ENCODE measurements at regions not wholly inside any gene's neighbourhood (a gene's known extent, or its start where the extent isn't known, plus 50 kb on each side); places are given as distances from the start of the nearest gene placed in this dataset.
"Not testable (repeated sequence)": the region's sequence is repeated elsewhere in the genome, so short reads cannot be mapped to it uniquely, and the experiment has no call there.

GRCh38 chr13:81597101-81597500, 1256.2 kb upstream of the SPRY2 start:
- DNase-seq: no peak

GRCh38 chr13:81596224-81596753, 1255.4 kb upstream of the SPRY2 start:
- no peak for DNase-seq

DNA sequence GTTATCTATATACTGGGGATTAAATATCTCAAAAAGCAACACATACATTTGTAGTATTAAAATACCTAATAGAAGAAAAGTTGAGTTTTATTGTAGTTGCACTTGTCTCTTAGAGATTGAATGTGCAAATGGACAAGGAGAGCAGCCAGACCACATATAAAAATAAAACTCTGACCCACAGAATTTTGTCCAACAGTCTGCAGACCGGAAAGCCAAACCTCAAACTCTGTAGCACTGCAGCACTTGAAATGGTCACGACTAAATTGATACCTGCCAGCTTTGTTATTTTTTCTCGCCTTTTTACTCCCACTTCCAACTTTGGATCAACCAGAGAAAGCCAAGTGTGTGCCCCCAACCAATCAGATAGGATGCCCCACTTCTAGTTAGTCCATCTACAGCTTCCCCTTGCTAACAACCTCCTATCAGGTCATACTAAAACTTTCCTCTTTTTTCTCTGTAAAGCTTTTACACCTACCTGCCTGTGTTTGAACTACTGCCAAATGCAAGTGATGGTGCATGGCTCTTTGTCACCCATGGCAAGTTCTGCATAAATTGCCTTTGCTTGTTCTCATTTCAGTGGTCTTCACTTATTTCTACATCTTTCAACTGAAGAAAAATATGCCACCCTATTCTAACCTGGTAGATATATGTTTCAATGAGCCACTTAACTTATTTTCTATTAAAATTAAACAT, 1250.7 kb upstream of the SPRY2 start:
- no peak for DNase-seq

DNA sequence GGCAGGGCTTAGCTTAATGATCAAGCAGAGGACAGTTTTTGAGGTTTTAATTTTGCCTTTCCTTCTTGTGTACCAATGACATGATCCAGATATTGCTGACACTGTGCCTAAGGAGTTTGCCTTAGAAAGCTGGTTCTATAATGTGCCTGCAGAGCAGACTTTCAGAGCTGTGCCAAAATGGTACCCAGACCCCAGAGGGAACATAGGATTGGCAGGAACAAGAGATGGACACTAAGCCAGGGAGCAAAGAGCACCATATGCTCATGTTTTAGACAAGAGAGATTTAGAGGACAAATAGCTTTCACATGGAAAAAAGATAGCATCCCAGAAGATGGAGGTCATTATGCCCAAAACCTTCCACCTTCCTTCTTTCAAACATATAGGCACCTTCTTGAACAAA, 1241.5 kb upstream of the SPRY2 start:
- DNase-seq: no peak

DNA sequence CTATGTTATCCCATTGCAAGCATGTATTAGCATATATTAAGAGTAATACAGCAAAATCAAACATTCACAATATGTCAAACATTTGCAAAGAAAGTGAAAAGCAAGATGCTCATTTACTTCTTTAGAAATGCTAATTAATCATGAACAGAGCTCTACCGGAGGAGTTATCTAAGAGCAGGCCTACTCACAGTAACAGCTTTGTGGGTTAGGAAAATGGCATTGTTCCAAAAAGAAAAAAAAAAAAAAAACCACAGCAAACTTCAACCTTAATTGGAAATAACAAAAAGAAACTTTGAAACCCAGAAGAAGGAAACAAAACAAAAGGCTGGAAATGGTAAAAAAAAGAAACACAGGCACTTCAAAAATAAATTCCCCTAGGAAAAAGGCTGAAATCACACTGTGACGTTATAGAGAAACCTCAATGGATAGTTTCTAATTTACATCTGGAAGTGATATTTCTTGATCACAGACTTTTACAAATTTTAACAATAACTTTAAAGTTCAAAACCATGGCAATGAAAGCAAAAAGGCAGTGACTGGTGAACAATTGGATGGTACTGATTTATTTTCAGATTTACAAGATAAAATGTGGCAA, 1236.8 kb upstream of the SPRY2 start:
- DNase-seq: no peak

- DNase-seq: no peak
Observed at GRCh38 chr13:81568824-81569223, 1227.9 kb upstream of the SPRY2 start.

DNA sequence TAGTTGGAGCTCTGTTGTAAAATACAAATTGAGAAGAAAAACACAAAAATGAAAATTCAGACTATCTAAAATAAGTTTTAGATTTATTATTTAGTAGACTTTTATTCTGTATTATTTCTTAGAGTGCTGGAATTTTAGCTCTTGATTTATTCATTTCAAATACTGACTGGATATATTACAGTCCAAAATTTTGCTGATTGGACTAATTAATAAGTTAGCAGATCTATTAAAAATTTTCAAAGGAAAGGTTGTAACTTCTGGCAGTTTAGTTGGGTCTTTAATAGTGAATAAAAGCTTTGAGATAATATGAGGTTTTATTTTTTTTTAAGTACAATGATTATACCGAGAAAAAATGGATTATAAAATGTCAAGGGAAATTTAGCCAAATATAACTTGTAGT, 1224.9 kb upstream of the SPRY2 start:
- no peak for DNase-seq

DNA sequence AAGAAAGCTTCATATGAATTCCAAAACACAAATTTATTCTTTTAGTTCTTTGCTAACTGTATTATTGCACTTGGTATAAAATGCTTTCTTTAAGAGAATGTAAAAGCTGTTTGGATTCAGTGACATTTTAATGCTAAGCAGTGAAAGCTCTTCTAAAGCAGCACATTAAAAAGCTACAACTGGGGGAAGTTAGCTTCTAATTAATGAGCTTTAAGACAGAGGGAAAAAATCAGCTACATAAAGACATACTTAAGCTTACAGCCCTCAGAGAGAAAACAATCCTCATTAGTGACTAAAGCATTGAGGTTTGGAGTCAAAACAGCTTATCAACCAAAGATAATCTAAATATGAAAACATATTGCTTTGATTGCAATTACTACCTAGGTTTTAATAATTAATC, 1222.2 kb upstream of the SPRY2 start:
- DNase-seq: no peak

GRCh38 chr13:81562598-81562997, 1221.7 kb upstream of the SPRY2 start:
- no peak for DNase-seq

GRCh38 chr13:81551036-81551435, 1210.1 kb upstream of the SPRY2 start:
- no peak for DNase-seq

GRCh38 chr13:81546294-81546693, 1205.4 kb upstream of the SPRY2 start:
- DNase-seq: not testable (repeated sequence)

GRCh38 chr13:81540777-81541176, 1199.9 kb upstream of the SPRY2 start:
- DNase-seq: no peak

- DNase-seq: no peak
Observed at GRCh38 chr13:81539643-81540150, 1198.8 kb upstream of the SPRY2 start.

GRCh38 chr13:81498969-81499368, 1158.0 kb upstream of the SPRY2 start:
- DNase-seq: no peak

DNA sequence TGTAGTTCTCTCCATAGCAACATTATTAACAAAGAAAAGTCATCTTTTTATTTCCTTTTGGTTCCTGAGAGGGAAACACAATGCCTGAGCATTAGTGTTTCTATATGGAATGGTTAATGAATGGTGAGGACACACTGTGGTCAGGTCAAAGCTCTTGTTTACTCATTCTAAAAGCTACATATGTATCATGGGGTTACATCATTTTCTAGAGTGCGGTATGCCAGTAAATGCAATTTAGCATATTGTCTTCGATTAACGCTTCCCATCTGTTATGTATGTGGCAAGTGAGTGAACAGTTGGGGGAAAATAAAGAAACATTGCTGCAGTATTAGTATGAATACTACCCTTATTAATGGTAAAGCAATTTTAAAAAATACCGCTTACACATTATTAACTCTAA, 1152.2 kb upstream of the SPRY2 start:
- no peak for DNase-seq

DNA sequence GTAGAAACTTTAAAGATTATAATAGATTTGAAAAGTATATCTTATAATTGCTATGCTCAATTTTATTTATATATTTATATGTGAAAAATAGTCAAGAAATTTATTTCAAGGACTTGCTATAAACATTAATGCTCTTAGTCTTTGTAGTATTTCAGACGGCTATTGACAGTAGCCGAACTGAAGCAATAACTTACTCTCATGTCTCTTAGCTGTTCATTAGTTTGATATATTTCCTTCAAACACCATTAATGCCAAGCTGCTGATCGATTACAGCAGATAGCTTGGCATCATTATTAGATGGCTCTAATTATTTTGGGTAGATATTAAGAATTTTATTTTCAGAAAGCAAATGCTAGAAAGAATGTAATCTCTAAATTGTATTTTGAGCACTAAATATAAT, 1151.5 kb upstream of the SPRY2 start:
- no peak for DNase-seq

GRCh38 chr13:81488021-81488420, 1147.1 kb upstream of the SPRY2 start:
- no peak for DNase-seq

- DNase-seq: no peak
Observed at GRCh38 chr13:81487151-81487550, 1146.2 kb upstream of the SPRY2 start.

- no peak for DNase-seq
Observed at GRCh38 chr13:81480634-81481033, 1139.7 kb upstream of the SPRY2 start.

DNA sequence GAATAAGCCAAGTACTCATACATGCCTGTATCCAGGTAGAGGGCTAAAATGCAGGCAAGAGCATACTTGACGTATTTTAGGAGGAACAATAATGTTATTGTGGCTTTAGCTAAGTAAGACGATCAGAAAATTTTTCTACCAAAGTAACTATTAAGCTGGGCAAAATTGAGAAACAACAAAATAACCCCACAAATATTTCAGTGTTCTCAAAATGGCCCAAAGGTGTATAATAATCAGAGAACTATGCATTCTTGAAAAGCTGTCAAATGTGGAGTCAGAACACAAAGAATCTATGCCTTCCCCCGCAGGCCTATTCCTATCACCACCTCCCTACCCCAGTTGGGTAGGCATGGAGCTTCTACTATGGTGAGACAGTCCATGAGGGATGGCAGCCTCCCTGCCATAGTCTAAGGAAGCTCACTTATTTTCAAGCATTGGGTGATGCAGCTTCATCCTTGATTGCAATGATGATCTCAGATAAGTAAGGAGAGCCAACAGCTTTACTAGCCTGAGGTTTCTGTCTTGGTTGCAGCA, 1132.5 kb upstream of the SPRY2 start:
- DNase-seq: no peak

GRCh38 chr13:81458170-81458569, 1117.2 kb upstream of the SPRY2 start:
- no peak for DNase-seq

GRCh38 chr13:81446441-81446840, 1105.5 kb upstream of the SPRY2 start:
- DNase-seq: no peak

- DNase-seq: no peak
Observed at GRCh38 chr13:81442904-81443303, 1102.0 kb upstream of the SPRY2 start.

DNA sequence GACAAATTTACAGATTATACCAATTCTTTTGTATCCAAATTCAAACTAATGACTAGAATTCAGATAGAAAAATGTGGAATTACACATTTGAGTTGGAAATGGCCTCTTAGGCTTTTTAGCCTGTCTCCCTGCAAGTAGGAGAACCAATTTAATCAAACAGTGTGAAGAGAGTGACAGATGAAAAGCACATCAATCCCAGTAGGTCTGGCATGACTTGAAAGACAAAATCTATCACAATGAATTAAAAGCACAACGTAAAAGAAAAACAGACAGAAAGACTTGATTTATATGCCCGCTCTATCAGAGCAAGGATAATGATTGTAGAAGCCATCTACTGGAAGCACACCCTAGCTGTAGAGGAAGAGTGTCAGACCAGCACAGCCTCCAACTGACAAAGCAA, 1084.4 kb upstream of the SPRY2 start:
- DNase-seq: no peak
